ENCODE measurements at regions not wholly inside any gene's neighbourhood (a gene's known extent, or its start where the extent isn't known, plus 50 kb on each side); places are given as distances from the start of the nearest gene placed in this dataset.
A peak's percentile ranks its signal among the peaks of the same experiment; 100 is the strongest.

DNA sequence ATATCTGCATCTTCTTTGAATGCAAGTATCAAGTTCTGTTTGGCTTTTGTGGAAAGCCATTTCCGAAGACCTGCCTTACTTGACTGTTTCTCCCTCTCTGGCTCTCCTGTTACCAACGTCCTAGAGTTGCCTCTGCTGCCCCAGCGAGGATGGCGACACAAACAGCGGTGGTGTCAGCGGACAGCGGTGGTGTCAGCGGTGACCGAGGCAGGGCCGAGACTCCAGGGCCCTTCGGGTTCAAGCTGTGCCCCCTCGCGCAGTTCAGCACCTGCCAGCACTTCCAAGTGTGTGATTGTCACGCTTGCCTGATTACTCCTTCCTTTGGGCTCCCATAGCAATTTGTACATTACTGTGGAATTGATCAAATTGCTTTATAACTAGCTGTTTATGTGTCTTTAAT, 336.9 kb upstream of the FAT1 start:
- in situ Hi-C loops (cut with HindIII; ENCODE audit: extremely low pct_ligation_motif_present, low pct_unique_long_range_greater_than_20kb) (no loop called here), intact Hi-C loops (cut with micrococcal nuclease; ENCODE audit: unreplicated experiment) (no loop called here)
- TF ChIP-seq ZNF607 (CRISPR knock-in tag; IDR thresholded peaks at IDR 0.05; ENCODE audit: borderline replicate concordance) (no peak), ZBTB33 (CRISPR knock-in tag; IDR thresholded peaks at IDR 0.05) (0 out of 2 replicates have a peak, but pooled peaks have one; percentile 41)
- no peaks in the 10 kb centered on the region for H3K9me3 ChIP-seq (ENCODE audit: low read length)
- no TSS peak for BruUV-seq (replicated peaks)
- H4K20me1 ChIP-seq (ENCODE audit: insufficient read depth, low read length), result no peaks in the 10 kb centered on the region
- H3K36me3 ChIP-seq (replicated peaks in 1 of 2; ENCODE audit: control insufficient read depth in 1 of 2, insufficient read depth in 2 of 2, low read length in 2 of 2), result no peaks in the 10 kb centered on the region
- peaks cover 2 to 33% of the 10 kb centered on the region in 2 experiments; a peak in 3 of 5 replicates for H3K27me3 ChIP-seq (ENCODE audit: control insufficient read depth in 1 of 2, insufficient read depth in 2 of 2, low read length in 2 of 2)
- no peaks in the 10 kb centered on the region for H3K79me2 ChIP-seq (ENCODE audit: insufficient read depth, low read length)
- DNase-seq (ENCODE audit: low spot score), result no peak
- H3K4me2 ChIP-seq (ENCODE audit: low read depth, low read length), result no peak overlapping the region
- WGBS (ENCODE audit: low lambda C conversion rate), result 11% methylated on average over 10 of the region's 14 CpGs
- H3K4me1 ChIP-seq (ENCODE audit: insufficient read depth, low read length), result no peaks in the 10 kb centered on the region
- peak; percentile 42; the same call in 1 of the 3 replicates for ATAC-seq
- no peak overlapping the region for H2AFZ ChIP-seq (ENCODE audit: low read length)
- POLR2A ChIA-PET, result no interaction called here
- CTCF ChIA-PET (ENCODE audit: low intra/inter-chr PET ratio, low total read pairs), result no interaction called here
- H3K27ac ChIP-seq (ENCODE audit: extremely low read length, insufficient read depth, low read length), result no peak overlapping the region
- H3K9ac ChIP-seq (ENCODE audit: insufficient read depth, low read depth, low read length), result no peak overlapping the region
- H3K4me3 ChIP-seq (replicated peaks in 1 of 3; ENCODE audit: insufficient read depth in 1 of 3, low read depth in 2 of 3, low read length in 3 of 3), result no peak overlapping the region
- FAIRE-seq, result no peak

DNA sequence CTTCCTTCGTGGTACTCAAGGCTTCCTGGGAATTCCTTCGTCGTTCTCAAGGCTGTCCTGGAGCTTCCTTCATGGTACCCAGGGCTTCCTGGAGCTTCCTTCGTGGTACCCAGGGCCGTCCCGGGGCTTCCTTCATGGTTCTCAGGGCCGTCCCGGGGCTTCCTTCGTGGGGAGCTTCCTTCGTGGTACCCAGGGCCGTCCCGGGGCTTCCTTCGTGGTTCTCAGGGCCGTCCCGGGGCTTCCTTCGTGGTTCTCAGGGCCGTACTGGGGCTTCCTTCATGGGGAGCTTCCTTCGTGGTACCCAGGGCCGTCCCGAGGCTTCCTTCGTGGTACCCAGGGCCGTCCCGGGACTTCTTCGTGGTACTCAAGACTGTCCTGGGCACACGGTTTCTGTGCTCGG, 339.6 kb upstream of the FAT1 start:
- FAIRE-seq, result no peak
- ChIA-PET CTCF (ENCODE audit: low intra/inter-chr PET ratio, low total read pairs) (no interaction called here), POLR2A (no interaction called here)
- Histone ChIP-seq H3K79me2 (ENCODE audit: insufficient read depth, low read length) (no peaks in the 10 kb centered on the region), H3K27ac (ENCODE audit: extremely low read length, insufficient read depth, low read length) (no peak overlapping the region), H3K9ac (ENCODE audit: insufficient read depth, low read depth, low read length) (no peak overlapping the region), H4K20me1 (ENCODE audit: insufficient read depth, low read length) (no peaks in the 10 kb centered on the region), H3K36me3 (replicated peaks in 1 of 2; ENCODE audit: control insufficient read depth in 1 of 2, insufficient read depth in 2 of 2, low read length in 2 of 2) (no peaks in the 10 kb centered on the region), H3K4me1 (ENCODE audit: insufficient read depth, low read length) (no peaks in the 10 kb centered on the region), H3K4me2 (ENCODE audit: low read depth, low read length) (no peak overlapping the region), H3K9me3 (ENCODE audit: low read length) (no peaks in the 10 kb centered on the region), H3K27me3 (ENCODE audit: control insufficient read depth in 1 of 2, insufficient read depth in 2 of 2, low read length in 2 of 2) (peaks cover 3 to 33% of the 10 kb centered on the region in 2 experiments; a peak in 3 of 5 replicates), H2AFZ (ENCODE audit: low read length) (no peak overlapping the region), H3K4me3 (replicated peaks in 1 of 3; ENCODE audit: insufficient read depth in 1 of 3, low read depth in 2 of 3, low read length in 3 of 3) (no peak overlapping the region)
- WGBS (ENCODE audit: low lambda C conversion rate), result 36% methylated on average over 22 of the region's 26 CpGs
- in situ Hi-C loops (cut with HindIII; ENCODE audit: extremely low pct_ligation_motif_present, low pct_unique_long_range_greater_than_20kb), result no loop called here
- intact Hi-C loops (cut with micrococcal nuclease; ENCODE audit: unreplicated experiment), result no loop called here
- no TSS peak for BruUV-seq (replicated peaks)
- no peak for DNase-seq (ENCODE audit: low spot score)
- ATAC-seq, result no peak
- TF ChIP-seq ZNF513 (CRISPR knock-in tag; conservative IDR thresholded peaks at IDR 0.05), result no peak
- no peak for TF ChIP-seq RAD51 (IDR thresholded peaks at IDR 0.05; ENCODE audit: borderline replicate concordance)
- TF ChIP-seq ZNF841 (CRISPR knock-in tag; IDR thresholded peaks at IDR 0.05; ENCODE audit: borderline replicate concordance), result no peak
- TF ChIP-seq ZNF10 (CRISPR knock-in tag; IDR thresholded peaks at IDR 0.05; ENCODE audit: borderline replicate concordance, low read depth), result no peak
- no peak for TF ChIP-seq RBAK (CRISPR knock-in tag; IDR thresholded peaks at IDR 0.05)
- no peak for TF ChIP-seq ZFP82 (CRISPR knock-in tag; IDR thresholded peaks at IDR 0.05; ENCODE audit: borderline replicate concordance)
- TF ChIP-seq SSRP1 (CRISPR knock-in tag; IDR thresholded peaks at IDR 0.05), result no peak
- TF ChIP-seq, protein P1, sequence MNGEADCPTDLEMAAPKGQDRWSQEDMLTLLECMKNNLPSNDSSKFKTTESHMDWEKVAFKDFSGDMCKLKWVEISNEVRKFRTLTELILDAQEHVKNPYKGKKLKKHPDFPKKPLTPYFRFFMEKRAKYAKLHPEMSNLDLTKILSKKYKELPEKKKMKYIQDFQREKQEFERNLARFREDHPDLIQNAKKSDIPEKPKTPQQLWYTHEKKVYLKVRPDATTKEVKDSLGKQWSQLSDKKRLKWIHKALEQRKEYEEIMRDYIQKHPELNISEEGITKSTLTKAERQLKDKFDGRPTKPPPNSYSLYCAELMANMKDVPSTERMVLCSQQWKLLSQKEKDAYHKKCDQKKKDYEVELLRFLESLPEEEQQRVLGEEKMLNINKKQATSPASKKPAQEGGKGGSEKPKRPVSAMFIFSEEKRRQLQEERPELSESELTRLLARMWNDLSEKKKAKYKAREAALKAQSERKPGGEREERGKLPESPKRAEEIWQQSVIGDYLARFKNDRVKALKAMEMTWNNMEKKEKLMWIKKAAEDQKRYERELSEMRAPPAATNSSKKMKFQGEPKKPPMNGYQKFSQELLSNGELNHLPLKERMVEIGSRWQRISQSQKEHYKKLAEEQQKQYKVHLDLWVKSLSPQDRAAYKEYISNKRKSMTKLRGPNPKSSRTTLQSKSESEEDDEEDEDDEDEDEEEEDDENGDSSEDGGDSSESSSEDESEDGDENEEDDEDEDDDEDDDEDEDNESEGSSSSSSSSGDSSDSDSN (CRISPR knock-in tag; IDR thresholded peaks at IDR 0.05), result no peak
- no peak for TF ChIP-seq CTCF (CRISPR knock-in tag; IDR thresholded peaks at IDR 0.05)
- TF ChIP-seq ZNF143 (CRISPR knock-in tag; IDR thresholded peaks at IDR 0.05), result no peak
